Mammary epithelial cell (primary cell): ENCODE measurements at regions not wholly inside any gene's neighbourhood (a gene's known extent, or its start where the extent isn't known, plus 50 kb on each side); places are given as distances from the start of the nearest gene placed in this dataset.

ENCODE experiments used
- EZH2 ChIP-seq: IDR thresholded peaks from 2 replicates; pipeline ENCODE4 v1.6.1; 2012; ENCODE audit warnings: low read length, inconsistent platforms, borderline replicate concordance
- TF ChIP-seq, protein P1 (sequence below), 2 donors: IDR thresholded peaks in 1 of 2; conservative IDR thresholded peaks in 1 of 2; 2 replicates each; pipeline ENCODE4 v1.5.1; 2011 to 2012; ENCODE audit warnings: inconsistent platforms in 2 of 2, low read length in 2 of 2, mild to moderate bottlenecking in 2 of 2, control low read depth in 1 of 2, low read depth in 1 of 2; ENCODE audit not compliant: insufficient read depth in 1 of 2; ENCODE audit errors: extremely low read depth in 1 of 2

- TF ChIP-seq, protein P1, sequence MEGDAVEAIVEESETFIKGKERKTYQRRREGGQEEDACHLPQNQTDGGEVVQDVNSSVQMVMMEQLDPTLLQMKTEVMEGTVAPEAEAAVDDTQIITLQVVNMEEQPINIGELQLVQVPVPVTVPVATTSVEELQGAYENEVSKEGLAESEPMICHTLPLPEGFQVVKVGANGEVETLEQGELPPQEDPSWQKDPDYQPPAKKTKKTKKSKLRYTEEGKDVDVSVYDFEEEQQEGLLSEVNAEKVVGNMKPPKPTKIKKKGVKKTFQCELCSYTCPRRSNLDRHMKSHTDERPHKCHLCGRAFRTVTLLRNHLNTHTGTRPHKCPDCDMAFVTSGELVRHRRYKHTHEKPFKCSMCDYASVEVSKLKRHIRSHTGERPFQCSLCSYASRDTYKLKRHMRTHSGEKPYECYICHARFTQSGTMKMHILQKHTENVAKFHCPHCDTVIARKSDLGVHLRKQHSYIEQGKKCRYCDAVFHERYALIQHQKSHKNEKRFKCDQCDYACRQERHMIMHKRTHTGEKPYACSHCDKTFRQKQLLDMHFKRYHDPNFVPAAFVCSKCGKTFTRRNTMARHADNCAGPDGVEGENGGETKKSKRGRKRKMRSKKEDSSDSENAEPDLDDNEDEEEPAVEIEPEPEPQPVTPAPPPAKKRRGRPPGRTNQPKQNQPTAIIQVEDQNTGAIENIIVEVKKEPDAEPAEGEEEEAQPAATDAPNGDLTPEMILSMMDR (conservative IDR thresholded peaks at IDR 0.05 in 1 of 2, IDR thresholded peaks at IDR 0.05 in 1 of 2; ENCODE audit: extremely low read depth in 1 of 2, insufficient read depth in 1 of 2, low read depth in 1 of 2, low read length in 2 of 2) = no peak
- no peak for TF ChIP-seq EZH2
Observed at GRCh38 chr2:228938629-228939028, 332.5 kb downstream of the PID1 start.
